H54 (cell line): ENCODE measurements at regions not wholly inside any gene's neighbourhood (a gene's known extent, or its start where the extent isn't known, plus 50 kb on each side); places are given as distances from the start of the nearest gene placed in this dataset.
"Not testable (repeated sequence)": the region's sequence is repeated elsewhere in the genome, so short reads cannot be mapped to it uniquely, and the experiment has no call there.

Source experiments
- DNase-seq: peaks from one replicate; pipeline ENCODE4 v3.0.0; 2011; ENCODE audit warnings: low spot score, mixed read lengths; ENCODE audit not compliant: insufficient read length
- FAIRE-seq: peaks from 3 replicates; lab custom pipeline; 2011; peaks lifted over from hg19 to GRCh38; lab: Jason Lieb, UNC
- POLR2A ChIP-seq: IDR thresholded peaks from 2 replicates; pipeline ENCODE4 v1.6.1; 2011; ENCODE audit warnings: low read depth, mild to moderate bottlenecking, low read length

- no peak for DNase-seq
- no peak for FAIRE-seq
- no peak for TF ChIP-seq POLR2A
These were observed 313.7 kb upstream of the SYT1 start for GRCh38 chr12:78550831-78551230.

GRCh38 chr12:78555802-78556201 lies 308.8 kb upstream of the SYT1 start:
- no peak for TF ChIP-seq POLR2A
- FAIRE-seq (no peak), DNase-seq (no peak)

- FAIRE-seq (no peak), DNase-seq (no peak)
- no peak for TF ChIP-seq POLR2A
These were observed 307.9 kb upstream of the SYT1 start for GRCh38 chr12:78556651-78557050.

GRCh38 chr12:78559416-78559815 lies 305.2 kb upstream of the SYT1 start:
- no peak for TF ChIP-seq POLR2A
- DNase-seq = no peak
- FAIRE-seq = no peak

GRCh38 chr12:78559886-78560285 lies 304.7 kb upstream of the SYT1 start:
- DNase-seq = no peak
- FAIRE-seq = no peak
- TF ChIP-seq POLR2A = no peak

GRCh38 chr12:78560633-78561032 lies 303.9 kb upstream of the SYT1 start:
- TF ChIP-seq POLR2A = no peak
- no peak for DNase-seq
- FAIRE-seq = no peak

- peak; percentile 89 for FAIRE-seq
- no peak for TF ChIP-seq POLR2A
- no peak for DNase-seq
These were observed 302.0 kb upstream of the SYT1 start for GRCh38 chr12:78562368-78563205.

- FAIRE-seq (no peak), DNase-seq (no peak)
- TF ChIP-seq POLR2A = no peak
These were observed 300.7 kb upstream of the SYT1 start for GRCh38 chr12:78563826-78564225.

GRCh38 chr12:78566456-78566855 lies 298.1 kb upstream of the SYT1 start:
- FAIRE-seq (no peak), DNase-seq (no peak)
- no peak for TF ChIP-seq POLR2A

- DNase-seq = no peak
- TF ChIP-seq POLR2A = no peak
- FAIRE-seq = peak; percentile 11
These were observed 296.1 kb upstream of the SYT1 start for GRCh38 chr12:78568321-78569020.

GRCh38 chr12:78571953-78572352 lies 292.6 kb upstream of the SYT1 start:
- FAIRE-seq (no peak), DNase-seq (no peak)
- TF ChIP-seq POLR2A = no peak

GRCh38 chr12:78575208-78575607 lies 289.4 kb upstream of the SYT1 start:
- FAIRE-seq, DNase-seq: not testable (repeated sequence)

- DNase-seq (no peak), FAIRE-seq (peak; percentile 48)
- no peak for TF ChIP-seq POLR2A
These were observed 284.7 kb upstream of the SYT1 start for GRCh38 chr12:78579846-78580245.

GRCh38 chr12:78580296-78580695 lies 284.3 kb upstream of the SYT1 start:
- TF ChIP-seq POLR2A = no peak
- no peak for DNase-seq
- no peak for FAIRE-seq

GRCh38 chr12:78584695-78585094 lies 279.9 kb upstream of the SYT1 start:
- no peak for FAIRE-seq
- no peak for TF ChIP-seq POLR2A
- DNase-seq = no peak
